Natural killer cell (primary cell): ENCODE measurements at regions not wholly inside any gene's neighbourhood (a gene's known extent, or its start where the extent isn't known, plus 50 kb on each side); places are given as distances from the start of the nearest gene placed in this dataset.
A peak's percentile ranks its signal among the peaks of the same experiment; 100 is the strongest.

Source experiments
- ATAC-seq, 3 donors: fragments of 150-1000 bp in 2 of 3; fragments of 200-7000 bp in 1 of 3; cut with Tn5 transposase; 1 replicate in 1 of 3; 2 replicates in 2 of 3; pipeline ENCODE4 v1.10.0; 2021; ENCODE audit warnings: mild to moderate bottlenecking in 2 of 3, moderate library complexity in 2 of 3
- DNase-seq, 2 donors: peaks; one replicate each; pipeline versions ENCODE4 v3.0.0 to v3.0.0-alpha.2; 2013 to 2021; ENCODE audit warnings: mixed read lengths in 1 of 2
- H3K27ac ChIP-seq: one replicate; pipeline ENCODE4 v1.5.1; 2013; ENCODE audit warnings: mild to moderate bottlenecking, low read length
- H3K27me3 ChIP-seq: one replicate; pipeline ENCODE4 v1.6.1; 2013; ENCODE audit warnings: low read length; ENCODE audit not compliant: control insufficient read depth, insufficient read depth
- H3K36me3 ChIP-seq: one replicate; pipeline ENCODE4 v1.6.1; 2013; ENCODE audit warnings: low read length; ENCODE audit not compliant: control insufficient read depth, insufficient read depth
- H3K4me1 ChIP-seq: one replicate; pipeline ENCODE4 v1.6.1; 2013; ENCODE audit warnings: low read length; ENCODE audit not compliant: control insufficient read depth, insufficient read depth
- H3K4me3 ChIP-seq: one replicate; pipeline ENCODE4 v1.5.1; 2013; ENCODE audit warnings: low read length
- H3K9me3 ChIP-seq: one replicate; pipeline ENCODE4 v1.6.1; 2013; ENCODE audit warnings: low read length; ENCODE audit not compliant: control insufficient read depth, insufficient read depth
- H3K27ac Mint-ChIP-seq, 2 donors: one replicate each; pipeline ENCODE4 v1.8.0; 2022; ENCODE audit warnings: mild to moderate bottlenecking in 2 of 2, mixed read lengths in 2 of 2, moderate library complexity in 1 of 2
- H3K27me3 Mint-ChIP-seq, 2 donors: one replicate each; pipeline ENCODE4 v1.8.0; 2022; ENCODE audit warnings: low read depth in 2 of 2, mixed read lengths in 2 of 2
- H3K36me3 Mint-ChIP-seq: one replicate; pipeline ENCODE4 v1.8.0; 2022; ENCODE audit warnings: mixed read lengths
- H3K4me1 Mint-ChIP-seq, 2 donors: one replicate each; pipeline ENCODE4 v1.8.0; 2022; ENCODE audit warnings: mixed read lengths in 2 of 2
- H3K4me3 Mint-ChIP-seq: one replicate; pipeline ENCODE4 v1.8.0; 2022; ENCODE audit warnings: mild to moderate bottlenecking, moderate library complexity, mixed read lengths
- H3K9me3 Mint-ChIP-seq, 2 donors: one replicate each; pipeline ENCODE4 v1.8.0; 2022; ENCODE audit warnings: mixed read lengths in 2 of 2
- CTCF ChIP-seq: fragments of 200-600 bp; IDR thresholded peaks from one replicate; pipeline ENCODE4 v1.8.0; 2022; ENCODE audit warnings: antibody characterized with exemption
- WGBS: methylation state at CpG from one replicate; pipeline ENCODE4 v1.1.7; 2013; ENCODE audit warnings: missing lambda C conversion rate; ENCODE audit not compliant: insufficient coverage; 5-methylcytosine and 5-hydroxymethylcytosine counted together
- intact Hi-C: fragments of 100-400 bp; cut with micrococcal nuclease; formaldehyde crosslinking; loops from one replicate; pipeline ENCODE4 v1.14.2; 2022

DNA sequence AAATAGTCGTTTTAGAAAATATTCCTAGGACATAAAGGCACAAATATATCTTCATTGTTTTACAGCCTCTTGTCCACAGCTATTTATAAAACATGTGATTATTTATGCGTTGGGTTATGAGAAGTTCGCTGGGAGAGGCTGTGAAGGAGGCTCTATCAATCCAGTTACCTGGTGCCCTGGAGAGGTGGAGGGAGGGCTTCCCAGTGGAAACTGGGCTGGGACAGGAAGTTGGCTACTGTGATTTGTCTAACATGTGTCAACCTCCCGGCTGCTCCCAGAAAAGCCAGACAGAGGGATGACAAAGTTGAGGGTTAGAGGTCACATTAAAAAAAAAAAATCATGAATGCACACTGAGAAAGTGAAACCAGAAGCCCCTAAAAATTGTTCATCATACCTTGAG lies 346.5 kb downstream of the ZNF536 start:
- WGBS = 67% methylated on average over 3 of the region's 4 CpGs
- no peak overlapping the region for H3K27ac Mint-ChIP-seq
- Histone ChIP-seq H3K4me1 (peaks cover 3% of the 10 kb centered on the region), H3K27me3 (no peaks in the 10 kb centered on the region), H3K4me3 (no peak overlapping the region), H3K9me3 (no peaks in the 10 kb centered on the region), H3K27ac (no peak overlapping the region), H3K36me3 (no peaks in the 10 kb centered on the region)
- peaks cover 4 to 15% of the 10 kb centered on the region in 2 donors for H3K4me1 Mint-ChIP-seq
- intact Hi-C loops = no loop called here
- no peak for TF ChIP-seq CTCF
- H3K36me3 Mint-ChIP-seq = no peaks in the 10 kb centered on the region
- ATAC-seq (no peak), DNase-seq (no peak)
- peaks cover 0 to 16% of the 10 kb centered on the region in 2 donors for H3K27me3 Mint-ChIP-seq
- no peaks in the 10 kb centered on the region for H3K9me3 Mint-ChIP-seq
- H3K4me3 Mint-ChIP-seq = peak overlapping the region; percentile 63

DNA sequence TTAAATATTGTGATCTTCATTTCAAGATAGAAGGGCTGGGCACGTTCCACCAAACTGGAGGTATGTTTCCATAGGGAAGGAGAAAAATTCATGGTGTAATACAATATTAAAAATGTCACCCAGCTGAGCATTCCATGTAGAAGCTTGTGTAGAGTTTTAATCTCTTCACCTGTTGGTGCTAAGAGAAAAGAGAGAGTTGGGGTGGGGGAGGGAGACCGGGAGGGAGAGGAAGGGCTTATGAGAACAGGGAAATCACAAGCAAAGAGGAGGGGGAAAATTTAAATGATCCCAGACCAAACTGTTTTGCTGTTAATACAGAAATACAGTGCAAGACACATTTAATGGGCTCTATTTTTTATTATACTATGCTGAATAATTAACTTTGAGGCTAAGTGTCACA lies 345.8 kb downstream of the ZNF536 start:
- Mint-ChIP-seq H3K4me1 (peaks cover 4 to 15% of the 10 kb centered on the region in 2 donors), H3K9me3 (no peaks in the 10 kb centered on the region), H3K4me3 (peak overlapping the region; percentile 7), H3K27me3 (peaks cover 0 to 18% of the 10 kb centered on the region in 2 donors), H3K27ac (no peak overlapping the region), H3K36me3 (no peaks in the 10 kb centered on the region)
- WGBS = 74% methylated on average over 2 of the region's 2 CpGs
- H3K9me3 ChIP-seq = no peaks in the 10 kb centered on the region
- H3K36me3 ChIP-seq = no peaks in the 10 kb centered on the region
- intact Hi-C loops = no loop called here
- no peaks in the 10 kb centered on the region for H3K27me3 ChIP-seq
- DNase-seq (no peak), ATAC-seq (no peak)
- H3K27ac ChIP-seq = no peak overlapping the region
- peaks cover 3% of the 10 kb centered on the region for H3K4me1 ChIP-seq
- TF ChIP-seq CTCF = no peak
- no peak overlapping the region for H3K4me3 ChIP-seq

GRCh38 chr19:30717381-30717780 lies 345.2 kb downstream of the ZNF536 start:
- Mint-ChIP-seq H3K4me3 (no peak overlapping the region), H3K27ac (no peak overlapping the region), H3K9me3 (no peaks in the 10 kb centered on the region), H3K36me3 (no peaks in the 10 kb centered on the region), H3K4me1 (peaks cover 4 to 15% of the 10 kb centered on the region in 2 donors), H3K27me3 (peaks cover 0 to 19% of the 10 kb centered on the region in 2 donors)
- H3K4me1 ChIP-seq = peaks cover 3% of the 10 kb centered on the region
- H3K4me3 ChIP-seq = no peak overlapping the region
- H3K27ac ChIP-seq = no peak overlapping the region
- no peak for TF ChIP-seq CTCF
- ATAC-seq = no peak
- intact Hi-C loops = no loop called here
- WGBS = 93% methylated on average over 5 of the region's 5 CpGs
- H3K9me3 ChIP-seq = no peaks in the 10 kb centered on the region
- no peak for DNase-seq
- no peaks in the 10 kb centered on the region for H3K27me3 ChIP-seq
- no peaks in the 10 kb centered on the region for H3K36me3 ChIP-seq
